Heart left ventricle (tissue), 16 donors: ENCODE measurements at regions not wholly inside any gene's neighbourhood (a gene's known extent, or its start where the extent isn't known, plus 50 kb on each side); places are given as distances from the start of the nearest gene placed in this dataset.

ENCODE experiments used
- ATAC-seq, 4 donors: fragments of 200-7000 bp; cut with Tn5 transposase; one replicate each; pipeline ENCODE4 v1.9.1; 2020 to 2022; ENCODE audit warnings: moderate library complexity in 4 of 4, mild to moderate bottlenecking in 3 of 4, moderate number of reproducible peaks in 1 of 4
- DNase-seq, 5 donors: peaks; one replicate each; pipeline ENCODE4 v3.0.0-alpha.2; 2020
- H3K27ac ChIP-seq, 12 donors: fragments of 200-600 bp; sonication (generic) in 4 of 12; one replicate each; pipeline versions ENCODE4 v1.5.0 to v1.8.0; 2016 to 2022; ENCODE audit warnings: mild to moderate bottlenecking in 2 of 12
- H3K27me3 ChIP-seq, 9 donors: fragments of 200-600 bp; sonication (generic) in 2 of 9; one replicate each; pipeline versions ENCODE4 v1.5.1 to v1.8.0; 2016 to 2022; ENCODE audit warnings: mild to moderate bottlenecking in 3 of 9
- H3K36me3 ChIP-seq, 9 donors: fragments of 200-600 bp; sonication (generic) in 2 of 9; one replicate each; pipeline versions ENCODE4 v1.5.0 to v1.8.0; 2018 to 2022; ENCODE audit warnings: mild to moderate bottlenecking in 2 of 9
- H3K4me1 ChIP-seq, 12 donors: fragments of 200-600 bp; sonication (generic) in 4 of 12; one replicate each; pipeline versions ENCODE4 v1.5.0 to v1.8.0; 2016 to 2022; ENCODE audit warnings: mild to moderate bottlenecking in 3 of 12
- H3K4me3 ChIP-seq, 12 donors: fragments of 200-600 bp; sonication (generic) in 4 of 12; one replicate each; pipeline versions ENCODE4 v1.5.0 to v1.8.0; 2017 to 2022; ENCODE audit warnings: mild to moderate bottlenecking in 9 of 12, moderate library complexity in 4 of 12
- H3K9me3 ChIP-seq, 12 donors: fragments of 200-600 bp; sonication (generic) in 4 of 12; one replicate each; pipeline versions ENCODE4 v1.5.0 to v1.8.0; 2016 to 2022; ENCODE audit warnings: mild to moderate bottlenecking in 1 of 12
- CTCF ChIP-seq, 12 donors: fragments of 200-600 bp; sonication (generic) in 4 of 12; IDR thresholded peaks; one replicate each; pipeline versions ENCODE4 v1.5.0 to v1.8.0; 2018 to 2022; ENCODE audit warnings: antibody characterized with exemption in 12 of 12, mild to moderate bottlenecking in 5 of 12
- POLR2A ChIP-seq, 2 donors: fragments of 450-650 bp; IDR thresholded peaks; one replicate each; pipeline ENCODE4 v1.6.1; 2017; ENCODE audit warnings: antibody characterized with exemption in 2 of 2, mild to moderate bottlenecking in 2 of 2, moderate library complexity in 2 of 2
- WGBS, 4 donors: extraction: QIAGEN DNeasy Blood & Tissue Kit in 2 of 4; methylation state at CpG; one replicate each; pipeline versions ENCODE4 v1.1.5 to v1.1.7; 2013 to 2018; 5-methylcytosine and 5-hydroxymethylcytosine counted together
- intact Hi-C, 10 donors: fragments of 100-400 bp; cut with DNase I; formaldehyde crosslinking; loops; one replicate each; pipeline versions ENCODE4 v1.11.1 to v1.14.2; 2022
- donor health status: ischemic (EF 13 %, LVEDD 7.1; RV severe dilation, severe dysfunction).
- donor health status: healthy with polysubstance abuse.
- donor health status: DM: no; HTN: yes; CAD: no.
- donor health status: DM: no; HTN: no; CAD: no.
- donor health status: ischemic (EF 25% LVEDD 6.9; RV normal size, moderate dysfunction).
- donor health status: ischemic (EF 25% LVEDD 5.7; RV mildly dilated, moderate dysfunction).
- donor health status: healthy.
- donor health status: DM: yes; HTN: yes; CAD: no.
- donor health status: ischemic (EF 35%, LVEDD 5.7; RV mildly dilated, moderate dysfunction).
- donor health status: nonischemic (EF 11% LVEDD 7.7; RV severe dilation, severe dysfunction).
- donor health status: DM: yes; HTN: yes; CAD: no.
- donor health status: PGD.
- donor health status: ischemic (EF 29% LVEDD 5.4; RV normal size, mild dysfunction).
- donor health status: nonischemic (EF 23%, LVEDD 6.1; RV moderate dilation, normal function).

- no peaks in the 10 kb centered on the region for H3K9me3 ChIP-seq
- no peaks in the 10 kb centered on the region for H3K4me1 ChIP-seq
- H3K36me3 ChIP-seq, result no peaks in the 10 kb centered on the region
- TF ChIP-seq POLR2A (IDR thresholded peaks at IDR 0.05), result no peak
- no peak for TF ChIP-seq CTCF (IDR thresholded peaks at IDR 0.05)
- 62 to 73% (median 67%) methylated on average over 3 of the region's 3 CpGs for WGBS, 4 donors
- no peaks in the 10 kb centered on the region for H3K27me3 ChIP-seq
- H3K4me3 ChIP-seq, result no peak overlapping the region
- no peak for ATAC-seq
- no peak for DNase-seq
- H3K27ac ChIP-seq, result no peak overlapping the region
- intact Hi-C loops, result no loop called here
Observed at GRCh38 chr2:147031897-147032296, 812.9 kb upstream of the ACVR2A start.

GRCh38 chr2:147030966-147031720 is 813.7 kb upstream of the ACVR2A start:
- TF ChIP-seq POLR2A (IDR thresholded peaks at IDR 0.05) (no peak), CTCF (IDR thresholded peaks at IDR 0.05) (no peak)
- WGBS, 4 donors, result 26 to 36% (median 33%) methylated on average over 6 of the region's 6 CpGs
- Histone ChIP-seq H3K36me3 (no peaks in the 10 kb centered on the region), H3K27me3 (no peaks in the 10 kb centered on the region), H3K27ac (no peak overlapping the region), H3K9me3 (no peaks in the 10 kb centered on the region), H3K4me1 (no peaks in the 10 kb centered on the region), H3K4me3 (no peak overlapping the region)
- no peak for ATAC-seq
- intact Hi-C loops, result no loop called here
- DNase-seq, result no peak

- Histone ChIP-seq H3K4me3 (no peak overlapping the region), H3K4me1 (no peaks in the 10 kb centered on the region), H3K27ac (no peak overlapping the region), H3K9me3 (peaks cover 0 to 17% (median 9%) of the 10 kb centered on the region in 12 donors), H3K27me3 (peaks cover 0 to 4% (median 0%) of the 10 kb centered on the region in 9 donors), H3K36me3 (no peaks in the 10 kb centered on the region)
- ATAC-seq (no peak), DNase-seq (no peak)
- WGBS, 4 donors, result 43 to 53% (median 46%) methylated on average over 1 of the region's 1 CpG
- TF ChIP-seq POLR2A (IDR thresholded peaks at IDR 0.05) (no peak), CTCF (IDR thresholded peaks at IDR 0.05) (no peak)
- intact Hi-C loops, result no loop called here
Observed at GRCh38 chr2:147027436-147027835, 817.4 kb upstream of the ACVR2A start.

GRCh38 chr2:147026664-147027295 is 818.0 kb upstream of the ACVR2A start:
- TF ChIP-seq POLR2A (IDR thresholded peaks at IDR 0.05) (no peak), CTCF (IDR thresholded peaks at IDR 0.05) (no peak)
- Histone ChIP-seq H3K4me3 (no peak overlapping the region), H3K27me3 (peaks cover 0 to 4% (median 0%) of the 10 kb centered on the region in 9 donors), H3K27ac (no peak overlapping the region), H3K9me3 (peaks cover 0 to 20% (median 10%) of the 10 kb centered on the region in 12 donors), H3K4me1 (no peaks in the 10 kb centered on the region), H3K36me3 (no peaks in the 10 kb centered on the region)
- intact Hi-C loops, result no loop called here
- no peak for ATAC-seq
- WGBS, 4 donors, result 51 to 66% (median 56%) methylated on average over 2 of the region's 2 CpGs
- DNase-seq, result no peak
